GM19238 (cell line): ENCODE measurements at regions not wholly inside any gene's neighbourhood (a gene's known extent, or its start where the extent isn't known, plus 50 kb on each side); places are given as distances from the start of the nearest gene placed in this dataset.

Source experiments
- DNase-seq: peaks from one replicate; pipeline ENCODE4 v3.0.0; 2011; ENCODE audit warnings: low spot score; ENCODE audit not compliant: insufficient read length

- DNase-seq, result no peak
Measured at GRCh38 chr2:198811198-198811597, 646.5 kb downstream of the SATB2 start.

- DNase-seq, result no peak
Measured at GRCh38 chr2:198809976-198810375, 647.8 kb downstream of the SATB2 start.

DNA sequence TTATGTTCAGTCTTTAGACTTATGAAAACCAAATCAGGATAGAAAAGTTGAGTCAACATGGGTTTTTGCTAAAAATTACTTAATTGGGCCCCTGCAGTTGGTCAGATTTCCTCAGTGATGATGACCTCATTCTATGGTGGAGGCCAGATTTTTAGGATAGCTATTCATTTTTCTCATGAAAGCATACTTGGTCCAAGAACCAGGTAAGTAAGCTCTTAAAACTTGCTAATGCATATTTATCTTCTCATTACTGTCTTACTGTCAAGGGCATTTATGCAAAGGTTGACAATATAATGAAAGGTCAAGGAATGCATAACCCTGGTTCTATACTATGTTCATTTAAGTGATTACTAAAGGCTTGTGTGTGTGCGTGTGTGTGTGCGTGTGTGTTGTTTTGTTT is 650.6 kb downstream of the SATB2 start:
- DNase-seq, result no peak

- DNase-seq, result no peak
Measured at GRCh38 chr2:198795419-198795818, 662.3 kb downstream of the SATB2 start.

DNA sequence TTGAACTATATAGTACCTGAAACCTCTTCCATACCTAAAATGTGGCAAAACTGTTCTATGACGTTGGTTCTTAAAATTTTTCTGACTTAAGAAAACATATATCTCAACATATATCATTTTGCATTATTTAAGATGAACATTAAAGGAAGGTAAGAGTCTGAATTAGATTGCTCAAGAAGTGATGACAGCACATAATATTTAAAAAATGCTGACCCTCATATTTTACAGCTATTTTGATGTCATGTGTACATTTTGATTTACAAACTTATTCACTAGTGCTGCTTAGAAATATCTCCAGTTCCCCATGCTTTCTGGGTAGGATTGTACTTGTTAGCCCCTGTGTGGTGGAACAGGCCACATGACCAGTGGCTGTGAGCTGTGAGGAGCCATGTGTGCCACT is 666.1 kb downstream of the SATB2 start:
- DNase-seq, result no peak

- DNase-seq, result no peak
Measured at GRCh38 chr2:198788676-198789075, 669.1 kb downstream of the SATB2 start.

DNA sequence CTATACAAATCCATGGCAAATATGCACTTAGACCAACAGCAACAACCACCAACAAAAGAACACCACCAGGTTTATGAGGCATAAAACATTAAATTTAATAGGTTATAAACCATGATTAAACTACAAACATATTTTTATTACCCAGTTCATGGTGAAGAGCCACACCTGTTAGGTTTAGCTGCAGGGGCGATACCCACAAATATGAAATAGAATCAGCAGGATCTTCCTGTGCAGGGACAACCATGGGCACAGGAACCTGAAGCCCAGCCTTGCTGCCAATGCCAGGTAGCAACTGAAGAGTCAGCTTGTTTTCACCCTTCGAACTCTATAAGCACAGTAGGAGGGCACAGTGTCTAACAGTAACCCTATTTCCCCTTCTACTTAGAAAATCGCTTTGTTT is 675.0 kb downstream of the SATB2 start:
- DNase-seq, result no peak

GRCh38 chr2:198776616-198777406 is 680.9 kb downstream of the SATB2 start:
- no peak for DNase-seq

GRCh38 chr2:198775737-198776136 is 682.0 kb downstream of the SATB2 start:
- no peak for DNase-seq

- DNase-seq, result no peak
Measured at GRCh38 chr2:198774576-198774975, 683.2 kb downstream of the SATB2 start.

GRCh38 chr2:198767694-198768093 is 690.0 kb downstream of the SATB2 start:
- DNase-seq, result no peak

DNA sequence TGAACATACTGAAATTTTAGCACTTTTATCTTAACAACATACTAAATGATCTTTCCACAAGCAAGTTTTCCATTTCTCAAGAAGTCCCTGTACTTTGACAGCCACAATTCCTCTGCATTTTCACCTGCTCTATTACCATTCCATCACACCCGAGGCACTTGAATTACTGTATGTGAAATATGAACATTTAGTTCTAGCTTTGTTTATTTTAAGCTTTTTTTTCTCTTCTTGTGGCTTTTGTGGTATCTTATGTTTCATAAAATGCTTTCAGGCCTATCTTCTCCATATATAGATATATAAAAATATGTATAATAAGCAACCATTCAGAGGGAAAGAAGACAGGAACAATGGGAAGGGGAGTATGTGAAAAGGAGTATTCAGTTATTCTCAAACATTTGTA is 693.9 kb downstream of the SATB2 start:
- no peak for DNase-seq

GRCh38 chr2:198762441-198762840 is 695.3 kb downstream of the SATB2 start:
- no peak for DNase-seq

DNA sequence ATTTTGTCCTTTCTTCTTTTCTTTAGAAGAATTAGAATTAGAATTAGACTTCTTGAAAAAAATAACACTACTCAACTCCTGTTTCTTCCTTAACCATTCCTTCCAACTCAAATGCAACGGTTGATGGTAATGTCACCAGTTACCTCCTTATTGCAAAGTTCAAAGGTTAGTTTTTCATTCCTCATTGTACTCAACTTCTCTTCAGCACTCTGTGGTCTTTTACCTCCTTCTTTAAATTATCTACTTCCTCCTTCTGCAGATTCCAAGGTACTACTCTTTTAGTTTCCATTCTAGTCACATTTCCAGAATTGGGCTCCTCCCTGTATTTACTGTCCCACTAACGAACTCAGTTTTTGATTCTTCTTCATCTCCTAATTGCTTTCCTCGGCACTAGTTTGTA is 700.7 kb downstream of the SATB2 start:
- DNase-seq, result no peak

- DNase-seq, result no peak
Measured at GRCh38 chr2:198756166-198756565, 701.6 kb downstream of the SATB2 start.

GRCh38 chr2:198753101-198753500 is 704.6 kb downstream of the SATB2 start:
- no peak for DNase-seq

DNA sequence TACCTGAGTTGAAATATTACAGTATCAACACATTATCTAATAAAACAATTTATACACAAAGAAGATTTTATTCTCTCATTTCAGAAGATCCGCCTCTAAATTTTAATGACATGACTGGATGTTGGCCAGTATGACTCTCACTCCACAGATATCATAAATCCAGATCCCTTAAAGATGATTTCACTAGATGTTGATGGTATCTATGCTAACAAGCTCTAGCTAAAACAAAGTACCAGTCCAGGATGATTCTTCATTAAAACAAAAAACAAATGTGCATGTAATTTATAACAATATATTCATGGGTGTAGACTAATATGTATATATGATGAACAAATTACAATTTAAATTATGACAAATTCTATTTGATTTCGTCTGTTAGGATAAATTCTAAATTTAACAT is 708.4 kb downstream of the SATB2 start:
- no peak for DNase-seq

DNA sequence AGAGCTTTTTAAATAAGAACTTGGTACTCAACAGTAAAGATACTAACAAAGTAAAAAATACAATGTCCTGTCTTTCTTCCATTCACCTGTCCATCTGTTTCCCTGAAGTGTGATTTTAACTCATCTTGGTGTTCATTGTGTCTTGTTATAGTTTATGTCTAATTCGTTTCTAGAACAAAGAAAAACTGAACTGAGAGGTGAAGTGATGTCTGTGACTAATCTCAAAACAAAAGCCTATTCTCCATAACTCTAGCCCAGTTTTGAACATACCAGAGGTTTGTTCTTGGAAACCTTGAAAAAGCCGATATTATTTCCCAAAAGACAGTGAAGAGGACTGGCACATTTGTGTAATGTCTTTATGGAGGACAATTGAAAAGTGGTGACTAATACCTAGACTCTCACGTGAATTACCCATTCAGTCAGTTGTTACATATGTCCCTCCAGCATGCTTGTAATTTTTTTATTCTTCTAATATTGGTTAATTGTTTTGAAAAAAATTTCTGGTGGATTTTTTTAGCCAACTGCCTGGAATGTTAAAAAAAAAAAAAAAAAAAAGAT is 725.8 kb downstream of the SATB2 start:
- DNase-seq, result no peak

- DNase-seq, result no peak
Measured at GRCh38 chr2:198720266-198720665, 737.5 kb downstream of the SATB2 start.

- DNase-seq, result no peak
Measured at GRCh38 chr2:198717451-198717850, 740.3 kb downstream of the SATB2 start.

GRCh38 chr2:198715302-198715835 is 742.4 kb downstream of the SATB2 start:
- DNase-seq, result no peak

DNA sequence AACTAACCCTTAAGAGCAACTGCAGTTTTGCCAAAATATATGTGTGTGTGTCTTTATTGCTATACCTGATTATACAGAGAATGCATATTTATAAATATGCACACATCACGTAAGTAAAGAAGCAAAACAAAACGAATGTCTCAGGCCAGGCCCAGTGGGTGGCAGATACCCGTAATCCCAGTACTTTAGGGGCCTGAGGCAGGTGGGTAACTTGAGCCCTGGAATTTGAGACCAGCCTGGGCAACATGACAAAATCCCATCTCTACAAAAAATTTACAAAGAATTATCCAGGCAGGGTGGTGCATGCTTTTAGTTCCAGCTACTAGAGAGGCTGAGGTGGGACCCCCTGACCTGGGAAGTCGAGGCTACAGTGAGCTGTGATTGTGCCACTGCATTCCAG is 745.3 kb downstream of the SATB2 start:
- no peak for DNase-seq

DNA sequence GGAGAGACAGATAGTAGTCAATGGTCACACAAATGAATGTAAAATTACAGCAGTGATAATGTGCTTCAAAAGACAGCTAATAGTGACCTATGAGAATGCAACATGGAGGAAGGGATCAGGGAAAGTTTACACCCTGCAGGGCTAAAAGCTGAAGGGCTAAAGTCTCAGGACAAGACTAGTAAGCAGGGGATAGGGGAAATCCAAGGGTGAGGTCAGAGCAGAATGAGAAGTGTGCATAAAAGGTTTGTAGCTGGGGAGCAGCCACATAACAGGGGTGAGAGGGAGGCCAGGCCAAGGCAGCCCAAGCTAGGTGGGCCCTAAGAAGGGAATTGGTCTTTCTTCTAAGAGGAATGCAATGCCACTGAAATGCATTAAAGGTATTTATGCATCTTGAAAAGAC is 746.3 kb downstream of the SATB2 start:
- DNase-seq, result no peak
